Osteoblast (primary cell): ENCODE measurements at regions not wholly inside any gene's neighbourhood (a gene's known extent, or its start where the extent isn't known, plus 50 kb on each side); places are given as distances from the start of the nearest gene placed in this dataset.

ENCODE experiments used
- DNase-seq: peaks from one replicate; pipeline ENCODE4 v3.0.0; 2011; ENCODE audit warnings: low spot score, mixed read lengths; ENCODE audit not compliant: insufficient read length; ENCODE audit errors: missing footprints
- H2AFZ ChIP-seq: 2 replicates; pipeline ENCODE4 v1.6.0; 2011; ENCODE audit warnings: mild to moderate bottlenecking, low read length
- H3K27ac ChIP-seq: 2 replicates; pipeline ENCODE4 v1.5.1; 2011; ENCODE audit warnings: mild to moderate bottlenecking, low read depth, low read length, moderate library complexity
- H3K27me3 ChIP-seq: 2 replicates; pipeline ENCODE4 v1.6.0; 2012; ENCODE audit warnings: mild to moderate bottlenecking, control low read depth, inconsistent platforms, low read length, moderate library complexity; ENCODE audit not compliant: insufficient read depth
- H3K36me3 ChIP-seq: 2 replicates; pipeline ENCODE4 v1.5.1; 2011; ENCODE audit warnings: mild to moderate bottlenecking, low read length, control low read depth, moderate library complexity; ENCODE audit not compliant: insufficient read depth
- H3K4me1 ChIP-seq: 2 replicates; pipeline ENCODE4 v1.5.1; 2011; ENCODE audit warnings: mild to moderate bottlenecking, low read length, control low read depth, moderate library complexity; ENCODE audit not compliant: insufficient read depth
- H3K4me2 ChIP-seq: 2 replicates; pipeline ENCODE4 v1.6.0; 2011; ENCODE audit warnings: mild to moderate bottlenecking, low read length; ENCODE audit not compliant: insufficient read depth
- H3K4me3 ChIP-seq: fragments of 200-600 bp; sonication (generic); 3 replicates; pipeline ENCODE4 v1.5.1; 2012; ENCODE audit warnings: mild to moderate bottlenecking, low read length, inconsistent platforms; ENCODE audit not compliant: insufficient read depth
- H3K79me2 ChIP-seq: 2 replicates; pipeline ENCODE4 v1.6.0; 2012; ENCODE audit warnings: mild to moderate bottlenecking, low read length, control low read depth, inconsistent platforms; ENCODE audit not compliant: insufficient read depth
- H3K9me3 ChIP-seq: 2 replicates; pipeline ENCODE4 v1.5.1; 2011; ENCODE audit warnings: low read depth, low read length, control low read depth
- H4K20me1 ChIP-seq: 2 replicates; pipeline ENCODE4 v1.6.0; 2012; ENCODE audit warnings: mild to moderate bottlenecking, low read length, control low read depth; ENCODE audit not compliant: insufficient read depth
- CTCF ChIP-seq: IDR thresholded peaks from 2 replicates; pipeline ENCODE4 v1.5.1; 2011; ENCODE audit warnings: mild to moderate bottlenecking, low read depth, low read length, moderate library complexity; ENCODE audit errors: extremely low read depth

GRCh38 chr4:11912886-11913285 is 484.2 kb upstream of the HS3ST1 start:
- Histone ChIP-seq H4K20me1 (no peaks in the 10 kb centered on the region), H3K27me3 (no peaks in the 10 kb centered on the region), H3K4me1 (no peaks in the 10 kb centered on the region), H3K9me3 (no peaks in the 10 kb centered on the region), H3K79me2 (no peaks in the 10 kb centered on the region), H3K4me2 (no peak overlapping the region), H3K27ac (no peak overlapping the region), H3K4me3 (no peak overlapping the region), H3K36me3 (no peaks in the 10 kb centered on the region), H2AFZ (peak overlapping the region; percentile 17)
- DNase-seq: no peak
- no peak for TF ChIP-seq CTCF

GRCh38 chr4:11910812-11911211 is 482.1 kb upstream of the HS3ST1 start:
- no peaks in the 10 kb centered on the region for H4K20me1 ChIP-seq
- H3K4me3 ChIP-seq: no peak overlapping the region
- H3K4me2 ChIP-seq: no peak overlapping the region
- TF ChIP-seq CTCF: no peak
- no peak overlapping the region for H2AFZ ChIP-seq
- H3K27me3 ChIP-seq: no peaks in the 10 kb centered on the region
- no peaks in the 10 kb centered on the region for H3K79me2 ChIP-seq
- no peak for DNase-seq
- no peaks in the 10 kb centered on the region for H3K36me3 ChIP-seq
- no peaks in the 10 kb centered on the region for H3K9me3 ChIP-seq
- H3K27ac ChIP-seq: no peak overlapping the region
- H3K4me1 ChIP-seq: no peaks in the 10 kb centered on the region

GRCh38 chr4:11908712-11909111 is 480.0 kb upstream of the HS3ST1 start:
- H3K27me3 ChIP-seq: no peaks in the 10 kb centered on the region
- no peaks in the 10 kb centered on the region for H3K79me2 ChIP-seq
- no peak for TF ChIP-seq CTCF
- DNase-seq: no peak
- no peaks in the 10 kb centered on the region for H3K9me3 ChIP-seq
- H3K36me3 ChIP-seq: no peaks in the 10 kb centered on the region
- H3K4me2 ChIP-seq: no peak overlapping the region
- no peak overlapping the region for H3K27ac ChIP-seq
- no peak overlapping the region for H2AFZ ChIP-seq
- no peaks in the 10 kb centered on the region for H3K4me1 ChIP-seq
- no peaks in the 10 kb centered on the region for H4K20me1 ChIP-seq
- no peak overlapping the region for H3K4me3 ChIP-seq

- no peak overlapping the region for H3K27ac ChIP-seq
- no peak for TF ChIP-seq CTCF
- H3K79me2 ChIP-seq: no peaks in the 10 kb centered on the region
- H3K4me3 ChIP-seq: no peak overlapping the region
- no peak for DNase-seq
- H2AFZ ChIP-seq: no peak overlapping the region
- H3K4me1 ChIP-seq: no peaks in the 10 kb centered on the region
- H3K4me2 ChIP-seq: no peak overlapping the region
- no peaks in the 10 kb centered on the region for H3K36me3 ChIP-seq
- no peaks in the 10 kb centered on the region for H4K20me1 ChIP-seq
- no peaks in the 10 kb centered on the region for H3K9me3 ChIP-seq
- no peaks in the 10 kb centered on the region for H3K27me3 ChIP-seq
Observed at GRCh38 chr4:11908205-11908604, 479.5 kb upstream of the HS3ST1 start.
